ENCODE measurements at regions not wholly inside any gene's neighbourhood (a gene's known extent, or its start where the extent isn't known, plus 50 kb on each side); places are given as distances from the start of the nearest gene placed in this dataset.

GRCh38 chr9:3672399-3672798 is 146.6 kb upstream of the RFX3 start:
- no peaks in the 10 kb centered on the region for H3K4me1 ChIP-seq (ENCODE audit: low read depth)
- DNase-seq (ENCODE audit: low read depth in 1 of 2, low spot score in 1 of 2), result no peak
- no peak for TF ChIP-seq CTCF (IDR thresholded peaks at IDR 0.05; ENCODE audit: low read depth, low read length)
- H3K9me3 ChIP-seq (ENCODE audit: low read depth), result no peaks in the 10 kb centered on the region
- H3K27me3 ChIP-seq, result no peaks in the 10 kb centered on the region
- no peak overlapping the region for H3K27ac ChIP-seq
- no peaks in the 10 kb centered on the region for H3K36me3 ChIP-seq
- H3K4me3 ChIP-seq, result no peak overlapping the region

- no peak overlapping the region for H3K4me3 ChIP-seq
- DNase-seq (ENCODE audit: low read depth in 1 of 2, low spot score in 1 of 2), result no peak
- peaks cover 14% of the 10 kb centered on the region for H3K4me1 ChIP-seq (ENCODE audit: low read depth)
- no peak for TF ChIP-seq CTCF (IDR thresholded peaks at IDR 0.05; ENCODE audit: low read depth, low read length)
- no peaks in the 10 kb centered on the region for H3K9me3 ChIP-seq (ENCODE audit: low read depth)
- H3K27me3 ChIP-seq, result no peaks in the 10 kb centered on the region
- no peaks in the 10 kb centered on the region for H3K36me3 ChIP-seq
- no peak overlapping the region for H3K27ac ChIP-seq
Observed at GRCh38 chr9:3664044-3664443, 138.2 kb upstream of the RFX3 start.

GRCh38 chr9:3662671-3663070 is 136.9 kb upstream of the RFX3 start:
- Histone ChIP-seq H3K27me3 (no peaks in the 10 kb centered on the region), H3K36me3 (no peaks in the 10 kb centered on the region), H3K27ac (no peak overlapping the region), H3K9me3 (ENCODE audit: low read depth) (no peaks in the 10 kb centered on the region), H3K4me1 (ENCODE audit: low read depth) (peaks cover 14% of the 10 kb centered on the region), H3K4me3 (no peak overlapping the region)
- peak; percentile 5 to 40 for DNase-seq (ENCODE audit: low read depth in 1 of 2, low spot score in 1 of 2)
- TF ChIP-seq CTCF (IDR thresholded peaks at IDR 0.05; ENCODE audit: low read depth, low read length), result no peak

- no peaks in the 10 kb centered on the region for H3K27me3 ChIP-seq
- H3K4me3 ChIP-seq, result no peak overlapping the region
- H3K4me1 ChIP-seq (ENCODE audit: low read depth), result peaks cover 14% of the 10 kb centered on the region
- no peak for TF ChIP-seq CTCF (IDR thresholded peaks at IDR 0.05; ENCODE audit: low read depth, low read length)
- H3K36me3 ChIP-seq, result no peaks in the 10 kb centered on the region
- DNase-seq (ENCODE audit: low read depth in 1 of 2, low spot score in 1 of 2), result peak in 1 of 2 donors; percentile 14
- H3K9me3 ChIP-seq (ENCODE audit: low read depth), result no peaks in the 10 kb centered on the region
- no peak overlapping the region for H3K27ac ChIP-seq
Observed at GRCh38 chr9:3660936-3661335, 135.1 kb upstream of the RFX3 start.

- H3K27me3 ChIP-seq, result no peaks in the 10 kb centered on the region
- no peak for DNase-seq (ENCODE audit: low read depth in 1 of 2, low spot score in 1 of 2)
- no peak for TF ChIP-seq CTCF (IDR thresholded peaks at IDR 0.05; ENCODE audit: low read depth, low read length)
- no peak overlapping the region for H3K4me3 ChIP-seq
- H3K36me3 ChIP-seq, result no peaks in the 10 kb centered on the region
- H3K9me3 ChIP-seq (ENCODE audit: low read depth), result no peaks in the 10 kb centered on the region
- H3K4me1 ChIP-seq (ENCODE audit: low read depth), result peaks cover 14% of the 10 kb centered on the region
- no peak overlapping the region for H3K27ac ChIP-seq
Observed at GRCh38 chr9:3659647-3660046, 133.8 kb upstream of the RFX3 start.

- Histone ChIP-seq H3K27me3 (no peaks in the 10 kb centered on the region), H3K27ac (no peak overlapping the region), H3K4me3 (no peak overlapping the region), H3K36me3 (no peaks in the 10 kb centered on the region), H3K9me3 (ENCODE audit: low read depth) (no peaks in the 10 kb centered on the region), H3K4me1 (ENCODE audit: low read depth) (peaks cover 14% of the 10 kb centered on the region)
- no peak for DNase-seq (ENCODE audit: low read depth in 1 of 2, low spot score in 1 of 2)
- TF ChIP-seq CTCF (IDR thresholded peaks at IDR 0.05; ENCODE audit: low read depth, low read length), result no peak
Observed at GRCh38 chr9:3658964-3659363, 133.2 kb upstream of the RFX3 start.

Data from cardiac muscle cell (in vitro differentiated cells and primary cell).